Dendritic cell treated with granulocyte-macrophage colony-stimulating factor and Interleukin-4, amounts not matched to agents 40 ng/mL and 50 ng/mL, for 4 days (primary cell): ENCODE measurements at regions not wholly inside any gene's neighbourhood (a gene's known extent, or its start where the extent isn't known, plus 50 kb on each side); places are given as distances from the start of the nearest gene placed in this dataset.

Experiments
- H3K27ac Mint-ChIP-seq: one replicate; pipeline ENCODE4 v1.8.0; 2022; ENCODE audit warnings: mild to moderate bottlenecking, mixed read lengths
- H3K27me3 Mint-ChIP-seq: one replicate; pipeline ENCODE4 v1.8.0; 2022; ENCODE audit warnings: mild to moderate bottlenecking, mixed read lengths
- H3K36me3 Mint-ChIP-seq: one replicate; pipeline ENCODE4 v1.8.0; 2022; ENCODE audit warnings: low read depth, mixed read lengths
- H3K4me1 Mint-ChIP-seq: one replicate; pipeline ENCODE4 v1.8.0; 2022; ENCODE audit warnings: low read depth, mixed read lengths
- H3K4me3 Mint-ChIP-seq: one replicate; pipeline ENCODE4 v1.8.0; 2022; ENCODE audit warnings: mild to moderate bottlenecking, moderate library complexity, mixed read lengths
- H3K9me3 Mint-ChIP-seq: one replicate; pipeline ENCODE4 v1.8.0; 2022; ENCODE audit warnings: mixed read lengths
- intact Hi-C: fragments of 100-400 bp; cut with micrococcal nuclease; formaldehyde crosslinking; loops from one replicate; pipeline ENCODE4 v1.15.0; 2022

- H3K4me1 Mint-ChIP-seq: no peaks in the 10 kb centered on the region
- H3K9me3 Mint-ChIP-seq: no peaks in the 10 kb centered on the region
- intact Hi-C loops: no loop called here
- H3K4me3 Mint-ChIP-seq: no peak overlapping the region
- H3K36me3 Mint-ChIP-seq: no peaks in the 10 kb centered on the region
- H3K27me3 Mint-ChIP-seq: no peaks in the 10 kb centered on the region
- H3K27ac Mint-ChIP-seq: no peak overlapping the region
Observed at GRCh38 chr13:111394211-111394922, 73.9 kb downstream of the TEX29 start.

GRCh38 chr13:111395511-111396393 lies 75.3 kb downstream of the TEX29 start:
- intact Hi-C loops: no loop called here
- H3K9me3 Mint-ChIP-seq: no peaks in the 10 kb centered on the region
- H3K27ac Mint-ChIP-seq: no peak overlapping the region
- H3K27me3 Mint-ChIP-seq: no peaks in the 10 kb centered on the region
- H3K4me1 Mint-ChIP-seq: no peaks in the 10 kb centered on the region
- H3K4me3 Mint-ChIP-seq: no peak overlapping the region
- H3K36me3 Mint-ChIP-seq: no peaks in the 10 kb centered on the region

- no peaks in the 10 kb centered on the region for H3K36me3 Mint-ChIP-seq
- H3K27me3 Mint-ChIP-seq: no peaks in the 10 kb centered on the region
- H3K4me1 Mint-ChIP-seq: no peaks in the 10 kb centered on the region
- no peak overlapping the region for H3K4me3 Mint-ChIP-seq
- H3K9me3 Mint-ChIP-seq: no peaks in the 10 kb centered on the region
- no peak overlapping the region for H3K27ac Mint-ChIP-seq
- intact Hi-C loops: no loop called here
Observed at GRCh38 chr13:111396457-111396856, 76.0 kb downstream of the TEX29 start.

GRCh38 chr13:111397202-111397880 lies 76.9 kb downstream of the TEX29 start:
- no peak overlapping the region for H3K27ac Mint-ChIP-seq
- no peaks in the 10 kb centered on the region for H3K9me3 Mint-ChIP-seq
- no peaks in the 10 kb centered on the region for H3K36me3 Mint-ChIP-seq
- H3K4me1 Mint-ChIP-seq: no peaks in the 10 kb centered on the region
- intact Hi-C loops: no loop called here
- no peak overlapping the region for H3K4me3 Mint-ChIP-seq
- no peaks in the 10 kb centered on the region for H3K27me3 Mint-ChIP-seq

- Mint-ChIP-seq H3K27me3 (no peaks in the 10 kb centered on the region), H3K27ac (no peak overlapping the region), H3K4me1 (no peaks in the 10 kb centered on the region), H3K9me3 (no peaks in the 10 kb centered on the region), H3K4me3 (no peak overlapping the region), H3K36me3 (no peaks in the 10 kb centered on the region)
- intact Hi-C loops: no loop called here
Observed at GRCh38 chr13:111398196-111398595, 77.8 kb downstream of the TEX29 start.

GRCh38 chr13:111398715-111399299 lies 78.4 kb downstream of the TEX29 start:
- Mint-ChIP-seq H3K36me3 (no peaks in the 10 kb centered on the region), H3K27me3 (no peaks in the 10 kb centered on the region), H3K9me3 (no peaks in the 10 kb centered on the region), H3K27ac (no peak overlapping the region), H3K4me3 (no peak overlapping the region), H3K4me1 (no peaks in the 10 kb centered on the region)
- intact Hi-C loops: no loop called here

- Mint-ChIP-seq H3K4me1 (no peaks in the 10 kb centered on the region), H3K4me3 (no peak overlapping the region), H3K9me3 (no peaks in the 10 kb centered on the region), H3K27ac (no peak overlapping the region), H3K27me3 (no peaks in the 10 kb centered on the region), H3K36me3 (no peaks in the 10 kb centered on the region)
- intact Hi-C loops: no loop called here
Observed at GRCh38 chr13:111399334-111399733, 78.9 kb downstream of the TEX29 start.

- no peak overlapping the region for H3K27ac Mint-ChIP-seq
- H3K4me1 Mint-ChIP-seq: no peaks in the 10 kb centered on the region
- H3K27me3 Mint-ChIP-seq: no peaks in the 10 kb centered on the region
- intact Hi-C loops: no loop called here
- no peaks in the 10 kb centered on the region for H3K9me3 Mint-ChIP-seq
- H3K36me3 Mint-ChIP-seq: no peaks in the 10 kb centered on the region
- no peak overlapping the region for H3K4me3 Mint-ChIP-seq
Observed at GRCh38 chr13:111399776-111400538, 79.5 kb downstream of the TEX29 start.

GRCh38 chr13:111401151-111401550 lies 80.7 kb downstream of the TEX29 start:
- no peaks in the 10 kb centered on the region for H3K9me3 Mint-ChIP-seq
- intact Hi-C loops: no loop called here
- no peaks in the 10 kb centered on the region for H3K36me3 Mint-ChIP-seq
- no peak overlapping the region for H3K27ac Mint-ChIP-seq
- no peaks in the 10 kb centered on the region for H3K4me1 Mint-ChIP-seq
- H3K27me3 Mint-ChIP-seq: no peaks in the 10 kb centered on the region
- H3K4me3 Mint-ChIP-seq: no peak overlapping the region

GRCh38 chr13:111401755-111402154 lies 81.3 kb downstream of the TEX29 start:
- H3K27me3 Mint-ChIP-seq: no peaks in the 10 kb centered on the region
- no peaks in the 10 kb centered on the region for H3K4me1 Mint-ChIP-seq
- no peaks in the 10 kb centered on the region for H3K36me3 Mint-ChIP-seq
- no peak overlapping the region for H3K4me3 Mint-ChIP-seq
- H3K27ac Mint-ChIP-seq: no peak overlapping the region
- intact Hi-C loops: no loop called here
- no peaks in the 10 kb centered on the region for H3K9me3 Mint-ChIP-seq

- Mint-ChIP-seq H3K36me3 (no peaks in the 10 kb centered on the region), H3K4me1 (no peaks in the 10 kb centered on the region), H3K27ac (no peak overlapping the region), H3K27me3 (peaks cover under 1% of the 10 kb centered on the region), H3K9me3 (no peaks in the 10 kb centered on the region), H3K4me3 (no peak overlapping the region)
- intact Hi-C loops: no loop called here
Observed at GRCh38 chr13:111402441-111402840, 82.0 kb downstream of the TEX29 start.

- Mint-ChIP-seq H3K27me3 (peaks cover 3% of the 10 kb centered on the region), H3K9me3 (no peaks in the 10 kb centered on the region), H3K27ac (no peak overlapping the region), H3K36me3 (no peaks in the 10 kb centered on the region), H3K4me1 (no peaks in the 10 kb centered on the region), H3K4me3 (no peak overlapping the region)
- intact Hi-C loops: no loop called here
Observed at GRCh38 chr13:111403266-111403665, 82.8 kb downstream of the TEX29 start.

GRCh38 chr13:111404746-111405145 lies 84.3 kb downstream of the TEX29 start:
- Mint-ChIP-seq H3K9me3 (no peaks in the 10 kb centered on the region), H3K4me3 (no peak overlapping the region), H3K27me3 (peaks cover 4% of the 10 kb centered on the region), H3K27ac (no peak overlapping the region), H3K4me1 (no peaks in the 10 kb centered on the region), H3K36me3 (no peaks in the 10 kb centered on the region)
- intact Hi-C loops: no loop called here
